Panc1 (cell line): ENCODE measurements at regions not wholly inside any gene's neighbourhood (a gene's known extent, or its start where the extent isn't known, plus 50 kb on each side); places are given as distances from the start of the nearest gene placed in this dataset.

Experiments
- ATAC-seq: fragments of 200-7000 bp; cut with Tn5 transposase; 2 replicates; pipeline ENCODE4 v1.9.1; 2020; ENCODE audit warnings: mild to moderate bottlenecking, moderate library complexity
- BruUV-seq: library from RNA; stranded (reverse); fragments of 400-500 nt; replicated peaks from 2 replicates; lab custom pipeline; 2021; lab: Mats Ljungman, UMichigan
- CTCF ChIA-PET: fragments of 300-600 bp; sonication (Branson Sonifier 250); formaldehyde crosslinking; loops from one replicate; lab custom pipeline; 2022; ENCODE audit warnings: antibody characterized with exemption; lab: Charles Lee
- POLR2A ChIA-PET: fragments of 300-600 bp; sonication (Branson Sonifier 250); formaldehyde crosslinking; loops from one replicate; lab custom pipeline; 2022; ENCODE audit warnings: antibody characterized with exemption; lab: Charles Lee
- DNase-seq: peaks from one replicate; pipeline ENCODE4 v3.0.0-alpha.2; 2010; ENCODE audit warnings: low read depth, low spot score
- H3K27ac ChIP-seq: 2 replicates; pipeline ENCODE4 v1.5.1; 2011; ENCODE audit warnings: mild to moderate bottlenecking, low read length, inconsistent platforms
- H3K27me3 ChIP-seq: fragments of 200-500 bp; sonication (Bioruptor generic); 2 replicates; pipeline ENCODE4 v1.6.0; 2014; ENCODE audit warnings: low read length, inconsistent platforms; ENCODE audit not compliant: control insufficient read depth, insufficient read depth
- H3K36me3 ChIP-seq: fragments of 200-500 bp; sonication (Bioruptor generic); 2 replicates; pipeline ENCODE4 v1.5.1; 2014; ENCODE audit warnings: inconsistent platforms, mild to moderate bottlenecking, low read length, moderate library complexity; ENCODE audit not compliant: control insufficient read depth, insufficient read depth
- H3K4me1 ChIP-seq: 2 replicates; pipeline ENCODE4 v1.5.1; 2011; ENCODE audit warnings: inconsistent platforms, mild to moderate bottlenecking, low read length, moderate library complexity; ENCODE audit not compliant: control insufficient read depth, insufficient read depth
- H3K4me3 ChIP-seq, 2 experiments: 2 replicates each; pipeline ENCODE4 v1.5.1; 2011 to 2012; ENCODE audit warnings: low read depth in 2 of 2, low read length in 2 of 2, mild to moderate bottlenecking in 2 of 2, inconsistent platforms in 1 of 2, moderate library complexity in 1 of 2
- H3K9me3 ChIP-seq: fragments of 200-500 bp; sonication (Bioruptor generic); 2 replicates; pipeline ENCODE4 v1.5.1; 2014; ENCODE audit warnings: low read depth, mild to moderate bottlenecking, inconsistent platforms, low read length, moderate library complexity; ENCODE audit not compliant: control insufficient read depth, insufficient read depth
- CTCF ChIP-seq: fragments of 450-650 bp; IDR thresholded peaks from 2 replicates; pipeline ENCODE4 v1.5.1; 2017; ENCODE audit warnings: mild to moderate bottlenecking
- POLR2AphosphoS5 ChIP-seq: IDR thresholded peaks from 2 replicates; pipeline ENCODE4 v1.6.1; 2012; ENCODE audit warnings: mild to moderate bottlenecking, low read depth, low read length, moderate library complexity
- REST ChIP-seq, 2 experiments: IDR thresholded peaks; 2 replicates each; pipeline ENCODE4 v1.6.1; 2011 to 2012; ENCODE audit warnings: low read depth in 2 of 2, control low read depth in 1 of 2, low read length in 1 of 2, mild to moderate bottlenecking in 1 of 2, moderate library complexity in 1 of 2; ENCODE audit not compliant: insufficient read depth in 1 of 2
- SIN3A ChIP-seq: IDR thresholded peaks from 2 replicates; pipeline ENCODE4 v1.6.1; 2012; ENCODE audit warnings: low read depth, mild to moderate bottlenecking, low read length, moderate library complexity, borderline replicate concordance; ENCODE audit not compliant: insufficient read depth
- TCF7L2 ChIP-seq: IDR thresholded peaks from 2 replicates; pipeline ENCODE4 v1.6.1; 2011; ENCODE audit warnings: mild to moderate bottlenecking, low read depth, low read length, inconsistent platforms
- in situ Hi-C: cut with HindIII; loops from 2 replicates; pipeline ENCODE4 v1.10.0; 2016; ENCODE audit warnings: low sequenced_read_pairs, low pct_unique_long_range_greater_than_20kb
- intact Hi-C: fragments of 100-400 bp; cut with micrococcal nuclease; formaldehyde crosslinking; loops from one replicate; pipeline ENCODE4 v1.10.0; 2022; ENCODE audit not compliant: unreplicated experiment

- ChIA-PET CTCF (no interaction called here), POLR2A (no interaction called here)
- H3K4me3 ChIP-seq = no peak overlapping the region
- no TSS peak for BruUV-seq
- H3K9me3 ChIP-seq = no peaks in the 10 kb centered on the region
- ATAC-seq = no peak
- TF ChIP-seq SIN3A (no peak), TCF7L2 (no peak), CTCF (no peak), REST (IDR thresholded peaks at IDR 0.05; ENCODE audit: insufficient read depth in 1 of 2, low read depth in 2 of 2, low read length in 1 of 2) (no peak), POLR2AphosphoS5 (no peak)
- no peaks in the 10 kb centered on the region for H3K4me1 ChIP-seq
- no peak overlapping the region for H3K27ac ChIP-seq
- no peaks in the 10 kb centered on the region for H3K27me3 ChIP-seq
- in situ Hi-C loops (no loop called here), intact Hi-C loops (no loop called here)
- DNase-seq = no peak
- no peaks in the 10 kb centered on the region for H3K36me3 ChIP-seq
Observed at GRCh38 chr12:41835556-41835955, 309.1 kb downstream of the GXYLT1 start.

GRCh38 chr12:41819948-41820347 lies 324.7 kb downstream of the GXYLT1 start:
- no TSS peak for BruUV-seq
- DNase-seq (no peak), ATAC-seq (no peak)
- Histone ChIP-seq H3K27ac (no peak overlapping the region), H3K4me3 (no peak overlapping the region), H3K27me3 (no peaks in the 10 kb centered on the region), H3K9me3 (no peaks in the 10 kb centered on the region), H3K36me3 (no peaks in the 10 kb centered on the region), H3K4me1 (no peaks in the 10 kb centered on the region)
- CTCF ChIA-PET = no interaction called here
- in situ Hi-C loops = no loop called here
- POLR2A ChIA-PET = interaction anchor here (0.7 kb wide), 1 partner anchor 28 kb away, joined by 20 read pairs; no protein-coding TSS in a partner anchor
- TF ChIP-seq POLR2AphosphoS5 (no peak), REST (IDR thresholded peaks at IDR 0.05; ENCODE audit: insufficient read depth in 1 of 2, low read depth in 2 of 2, low read length in 1 of 2) (no peak), SIN3A (no peak), CTCF (no peak), TCF7L2 (no peak)
- intact Hi-C loops = no loop called here
